Fibroblast of pulmonary artery (primary cell): ENCODE measurements at regions not wholly inside any gene's neighbourhood (a gene's known extent, or its start where the extent isn't known, plus 50 kb on each side); places are given as distances from the start of the nearest gene placed in this dataset.

Source experiments
- DNase-seq: peaks from one replicate; pipeline ENCODE4 v3.0.0-alpha.2; 2010; ENCODE audit warnings: low read depth
- H3K4me3 ChIP-seq: replicated peaks from 2 replicates; pipeline ENCODE4 v1.5.1; 2011; ENCODE audit warnings: low read depth, mild to moderate bottlenecking, control low read depth, low read length, moderate library complexity
- CTCF ChIP-seq: IDR thresholded peaks from 2 replicates; pipeline ENCODE4 v1.5.1; 2011; ENCODE audit warnings: mild to moderate bottlenecking, control low read depth, low read length, inconsistent platforms; ENCODE audit errors: missing control alignments

- H3K4me3 ChIP-seq = no peak overlapping the region
- no peak for TF ChIP-seq CTCF
- DNase-seq = no peak
Measured at GRCh38 chr18:34540897-34541296, 169.2 kb upstream of the DTNA start.

GRCh38 chr18:34542625-34543024 is 167.5 kb upstream of the DTNA start:
- TF ChIP-seq CTCF = no peak
- no peak for DNase-seq
- H3K4me3 ChIP-seq = no peak overlapping the region

GRCh38 chr18:34543356-34543755 is 166.7 kb upstream of the DTNA start:
- DNase-seq = no peak
- no peak for TF ChIP-seq CTCF

GRCh38 chr18:34543945-34544344 is 166.2 kb upstream of the DTNA start:
- H3K4me3 ChIP-seq = no peak overlapping the region
- TF ChIP-seq CTCF = no peak
- DNase-seq = no peak

More at GRCh38 chr18:34543356-34543755, 166.7 kb upstream of the DTNA start:
- no peak overlapping the region for H3K4me3 ChIP-seq

- TF ChIP-seq CTCF = no peak
- no peak for DNase-seq
- no peak overlapping the region for H3K4me3 ChIP-seq
Measured at GRCh38 chr18:34544930-34545329, 165.2 kb upstream of the DTNA start.

GRCh38 chr18:34548120-34548972 is 161.8 kb upstream of the DTNA start:
- H3K4me3 ChIP-seq = no peak overlapping the region
- TF ChIP-seq CTCF = no peak
- DNase-seq = no peak

- TF ChIP-seq CTCF = no peak
- no peak overlapping the region for H3K4me3 ChIP-seq
- no peak for DNase-seq
Measured at GRCh38 chr18:34548973-34549294, 161.2 kb upstream of the DTNA start.
